ENCODE measurements at regions not wholly inside any gene's neighbourhood (a gene's known extent, or its start where the extent isn't known, plus 50 kb on each side); places are given as distances from the start of the nearest gene placed in this dataset.

- no peak for TF ChIP-seq CTCF (conservative IDR thresholded peaks at IDR 0.05 in 1 of 2, IDR thresholded peaks at IDR 0.05 in 1 of 2; ENCODE audit: low read depth in 1 of 2, low read length in 2 of 2)
- TF ChIP-seq EZH2 (IDR thresholded peaks at IDR 0.05; ENCODE audit: low read length, missing control alignments) = no peak
Observed at GRCh38 chr1:87951409-87951808, 622.7 kb downstream of the LMO4 start.

Data from fibroblast of lung (primary cell).